Activated CD4-positive, alpha-beta T cell treated with anti-CD3 and anti-CD28 coated beads for 36 hours (primary cell): ENCODE measurements at regions not wholly inside any gene's neighbourhood (a gene's known extent, or its start where the extent isn't known, plus 50 kb on each side); places are given as distances from the start of the nearest gene placed in this dataset.

ENCODE experiments used
- ATAC-seq: fragments of 200-7000 bp; cut with Tn5 transposase; one replicate; pipeline ENCODE4 v1.10.0; 2021; ENCODE audit warnings: mild to moderate bottlenecking, moderate library complexity
- CTCF ChIA-PET: fragments of 350-600 bp; sonication (Branson Sonifier 250); formaldehyde crosslinking; loops from one replicate; lab custom pipeline; 2021; ENCODE audit warnings: antibody characterized with exemption; lab: Charles Lee
- POLR2A ChIA-PET: fragments of 350-600 bp; sonication (Branson Sonifier 250); formaldehyde crosslinking; loops from one replicate; lab custom pipeline; 2021; ENCODE audit warnings: antibody characterized with exemption, inconsistent platforms; lab: Charles Lee
- DNase-seq: peaks from one replicate; pipeline ENCODE4 v3.0.0-alpha.2; 2020
- H3K27ac Mint-ChIP-seq: one replicate; pipeline ENCODE4 v1.8.0; 2021; ENCODE audit warnings: mixed read lengths
- H3K27me3 Mint-ChIP-seq: one replicate; pipeline ENCODE4 v1.8.0; 2021; ENCODE audit warnings: mixed read lengths
- H3K36me3 Mint-ChIP-seq: one replicate; pipeline ENCODE4 v1.8.0; 2021; ENCODE audit warnings: low read depth, mixed read lengths
- H3K4me1 Mint-ChIP-seq: one replicate; pipeline ENCODE4 v1.8.0; 2021; ENCODE audit warnings: mixed read lengths
- H3K4me3 Mint-ChIP-seq: one replicate; pipeline ENCODE4 v1.8.0; 2021; ENCODE audit warnings: mild to moderate bottlenecking, moderate library complexity, mixed read lengths
- H3K9me3 Mint-ChIP-seq: one replicate; pipeline ENCODE4 v1.8.0; 2021; ENCODE audit warnings: low read depth, mixed read lengths
- intact Hi-C, 2 experiments: fragments of 100-400 bp; cut with DNase I in 1 of 2; cut with micrococcal nuclease in 1 of 2; formaldehyde crosslinking; loops; one replicate each; pipeline versions ENCODE4 v1.14.2 to v1.15.1; 2022 to 2024; cut with DNase I, micrococcal nuclease

DNA sequence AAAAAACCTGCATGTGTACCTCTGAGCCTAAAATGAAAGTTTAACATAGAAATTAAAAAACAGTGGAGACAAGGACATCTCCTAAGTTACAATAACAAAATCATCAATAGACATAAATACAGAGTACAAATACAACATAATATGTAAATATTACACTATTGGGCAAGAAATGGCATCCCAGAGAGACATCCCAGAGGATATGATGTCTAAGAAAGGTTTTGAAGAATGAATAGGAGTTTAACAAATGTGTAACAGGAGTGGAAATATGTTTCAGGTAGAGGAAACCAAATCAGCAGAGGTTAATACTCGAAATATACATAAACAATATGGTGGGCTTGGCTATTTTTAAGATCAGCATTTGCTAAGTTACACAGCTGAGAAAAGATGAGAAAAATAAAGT, 447.7 kb upstream of the MAF start:
- no peaks in the 10 kb centered on the region for H3K36me3 Mint-ChIP-seq
- H3K27me3 Mint-ChIP-seq = peaks cover 12% of the 10 kb centered on the region
- intact Hi-C loops = no loop called here
- no peak overlapping the region for H3K4me3 Mint-ChIP-seq
- ATAC-seq (no peak), DNase-seq (no peak)
- ChIA-PET POLR2A (no interaction called here), CTCF (no interaction called here)
- no peaks in the 10 kb centered on the region for H3K9me3 Mint-ChIP-seq
- H3K4me1 Mint-ChIP-seq = no peaks in the 10 kb centered on the region
- no peak overlapping the region for H3K27ac Mint-ChIP-seq

DNA sequence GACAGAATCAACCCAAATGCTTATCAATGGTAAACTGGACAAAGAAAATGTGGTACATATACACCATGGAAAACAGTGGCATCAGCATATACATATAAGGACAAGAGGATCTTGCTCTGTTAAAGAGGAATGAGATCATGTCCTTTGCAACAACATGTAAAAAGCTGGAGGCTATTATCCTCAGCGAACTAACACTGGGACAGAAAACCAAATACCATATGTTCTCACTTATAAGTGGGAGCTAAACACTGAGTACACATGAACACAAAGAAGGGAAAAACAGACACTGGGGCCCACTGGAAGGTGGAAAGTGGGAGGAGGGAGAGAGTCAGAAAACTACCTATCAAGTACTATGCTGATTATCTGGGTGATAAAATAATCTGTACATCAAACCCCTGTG, 447.3 kb upstream of the MAF start:
- Mint-ChIP-seq H3K27me3 (peaks cover 14% of the 10 kb centered on the region), H3K36me3 (no peaks in the 10 kb centered on the region)
- POLR2A ChIA-PET = no interaction called here

DNA sequence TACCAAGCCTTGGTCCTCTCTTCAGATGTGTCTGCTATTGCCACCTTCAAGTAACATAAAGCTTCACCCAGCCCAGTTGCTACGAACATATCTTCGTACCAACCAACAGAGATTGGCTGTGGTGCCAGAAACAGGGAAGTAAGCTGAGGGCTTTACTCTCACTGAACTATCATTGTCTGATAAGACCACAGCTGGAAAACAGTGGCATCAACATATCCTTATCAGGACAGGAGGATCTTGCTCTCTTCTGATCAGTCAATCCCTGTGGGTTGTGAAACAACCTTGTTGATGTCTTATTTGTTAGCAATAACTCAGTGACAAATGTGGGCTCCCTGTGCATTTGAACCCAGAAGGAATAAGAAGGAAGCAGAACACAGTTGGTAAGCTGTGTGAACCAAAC, 446.3 kb upstream of the MAF start:
- H3K4me3 Mint-ChIP-seq = no peak overlapping the region
- ATAC-seq = no peak
- peaks cover 18% of the 10 kb centered on the region for H3K27me3 Mint-ChIP-seq
- no peak for DNase-seq
- H3K27ac Mint-ChIP-seq = no peak overlapping the region
- no peaks in the 10 kb centered on the region for H3K9me3 Mint-ChIP-seq
- no peaks in the 10 kb centered on the region for H3K36me3 Mint-ChIP-seq
- ChIA-PET CTCF (no interaction called here), POLR2A (no interaction called here)
- no peaks in the 10 kb centered on the region for H3K4me1 Mint-ChIP-seq
- intact Hi-C loops = no loop called here

More for the DNA sequence above, 447.3 kb upstream of the MAF start:
- no peak overlapping the region for H3K4me3 Mint-ChIP-seq
- no peaks in the 10 kb centered on the region for H3K4me1 Mint-ChIP-seq
- no peak overlapping the region for H3K27ac Mint-ChIP-seq
- CTCF ChIA-PET = no interaction called here
- H3K9me3 Mint-ChIP-seq = no peaks in the 10 kb centered on the region
- DNase-seq (no peak), ATAC-seq (no peak)
- intact Hi-C loops = no loop called here

DNA sequence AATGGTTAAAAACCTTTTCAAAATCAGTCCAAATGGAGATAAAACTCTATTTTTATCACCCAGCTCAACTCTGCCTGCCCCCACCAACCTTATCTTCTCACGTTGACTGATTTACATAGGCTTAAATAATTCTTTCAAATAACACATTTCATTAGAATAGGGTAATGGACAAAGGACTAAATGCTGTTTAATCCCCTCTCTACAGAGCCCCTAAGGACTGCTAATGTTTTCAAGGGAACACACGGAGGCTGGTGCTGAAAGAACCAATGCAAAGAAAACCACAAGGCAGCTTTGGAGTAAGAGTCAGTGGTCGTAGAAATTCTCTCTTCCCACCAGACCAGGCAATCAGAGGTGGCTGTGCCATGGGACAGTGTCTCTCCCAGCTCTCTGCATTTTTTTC, 445.7 kb upstream of the MAF start:
- intact Hi-C loops = no loop called here
- Mint-ChIP-seq H3K9me3 (no peaks in the 10 kb centered on the region), H3K4me3 (no peak overlapping the region), H3K36me3 (no peaks in the 10 kb centered on the region), H3K27me3 (peaks cover 21% of the 10 kb centered on the region), H3K4me1 (no peaks in the 10 kb centered on the region), H3K27ac (no peak overlapping the region)
- ChIA-PET CTCF (no interaction called here), POLR2A (no interaction called here)
- DNase-seq = no peak
- no peak for ATAC-seq

DNA sequence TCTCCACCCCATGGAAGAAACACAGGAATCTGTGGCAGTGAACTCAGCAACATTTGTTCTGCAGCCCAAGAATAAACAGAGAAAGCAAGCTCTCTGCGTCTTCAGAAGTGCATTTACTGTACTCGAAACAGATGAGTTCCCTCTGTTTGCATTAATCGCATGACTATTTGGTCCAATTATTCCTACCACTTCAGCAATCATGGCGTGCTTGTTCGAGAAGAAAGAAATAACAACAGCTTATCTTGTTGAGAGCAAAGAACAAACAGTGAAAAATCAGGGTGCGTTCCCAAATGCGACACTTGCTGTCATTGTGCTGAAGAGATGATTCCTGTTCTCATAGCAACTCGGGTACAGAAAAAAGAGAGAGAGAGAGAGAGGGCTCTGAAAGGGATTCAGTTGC, 445.3 kb upstream of the MAF start:
- ChIA-PET POLR2A (no interaction called here), CTCF (no interaction called here)
- Mint-ChIP-seq H3K36me3 (no peaks in the 10 kb centered on the region), H3K27me3 (peaks cover 21% of the 10 kb centered on the region), H3K4me3 (no peak overlapping the region), H3K4me1 (no peaks in the 10 kb centered on the region), H3K27ac (no peak overlapping the region), H3K9me3 (no peaks in the 10 kb centered on the region)
- DNase-seq (no peak), ATAC-seq (no peak)
- intact Hi-C loops = no loop called here

DNA sequence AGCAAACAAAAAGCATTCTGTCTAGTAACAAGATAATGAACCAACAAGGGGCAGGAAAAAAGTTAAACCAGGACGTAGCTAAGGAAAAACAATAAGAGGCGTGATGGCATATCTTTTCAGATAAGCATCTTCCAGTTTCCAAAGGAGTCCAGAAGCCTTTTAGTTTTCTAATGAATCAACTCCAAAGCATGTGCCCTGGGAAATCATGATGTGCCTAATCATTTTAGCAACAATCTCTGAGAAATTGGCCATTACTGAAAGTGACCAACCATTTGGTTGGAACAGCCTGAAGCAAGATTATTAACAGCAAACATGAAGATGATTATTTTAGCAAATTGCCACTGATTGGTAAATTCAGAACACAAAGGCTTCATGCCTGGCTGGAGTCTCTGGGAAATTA, 440.9 kb upstream of the MAF start:
- ATAC-seq (no peak), DNase-seq (no peak)
- H3K4me1 Mint-ChIP-seq = no peaks in the 10 kb centered on the region
- H3K27me3 Mint-ChIP-seq = peaks cover 17% of the 10 kb centered on the region
- intact Hi-C loops = no loop called here
- H3K4me3 Mint-ChIP-seq = no peak overlapping the region
- no peaks in the 10 kb centered on the region for H3K36me3 Mint-ChIP-seq
- H3K9me3 Mint-ChIP-seq = no peaks in the 10 kb centered on the region
- ChIA-PET CTCF (no interaction called here), POLR2A (no interaction called here)
- H3K27ac Mint-ChIP-seq = no peak overlapping the region

DNA sequence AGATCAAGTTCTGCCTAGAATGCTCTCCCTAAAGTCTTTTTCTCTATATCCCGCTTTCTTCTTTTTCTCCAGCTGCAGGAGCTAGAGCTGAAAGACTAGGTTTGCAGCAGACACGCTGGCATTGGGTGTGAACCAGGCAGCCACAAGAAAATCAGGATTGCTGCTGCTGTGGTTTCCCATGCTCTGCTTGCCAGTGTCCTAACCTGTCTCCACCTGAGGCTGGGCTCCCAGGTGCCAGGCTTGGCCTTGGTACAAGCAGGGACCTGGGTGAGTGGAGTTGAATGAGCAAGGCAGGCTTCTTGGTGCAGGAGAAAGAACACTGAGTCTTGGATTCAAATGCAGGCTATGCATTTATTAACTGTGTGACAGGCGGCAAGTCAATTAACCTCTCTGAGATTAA, 440.3 kb upstream of the MAF start:
- H3K36me3 Mint-ChIP-seq = no peaks in the 10 kb centered on the region
- H3K4me1 Mint-ChIP-seq = no peaks in the 10 kb centered on the region
- intact Hi-C loops = no loop called here
- H3K9me3 Mint-ChIP-seq = no peaks in the 10 kb centered on the region
- ChIA-PET CTCF (no interaction called here), POLR2A (no interaction called here)
- H3K27ac Mint-ChIP-seq = no peak overlapping the region
- peaks cover 15% of the 10 kb centered on the region for H3K27me3 Mint-ChIP-seq
- H3K4me3 Mint-ChIP-seq = no peak overlapping the region
- no peak for DNase-seq
- no peak for ATAC-seq

DNA sequence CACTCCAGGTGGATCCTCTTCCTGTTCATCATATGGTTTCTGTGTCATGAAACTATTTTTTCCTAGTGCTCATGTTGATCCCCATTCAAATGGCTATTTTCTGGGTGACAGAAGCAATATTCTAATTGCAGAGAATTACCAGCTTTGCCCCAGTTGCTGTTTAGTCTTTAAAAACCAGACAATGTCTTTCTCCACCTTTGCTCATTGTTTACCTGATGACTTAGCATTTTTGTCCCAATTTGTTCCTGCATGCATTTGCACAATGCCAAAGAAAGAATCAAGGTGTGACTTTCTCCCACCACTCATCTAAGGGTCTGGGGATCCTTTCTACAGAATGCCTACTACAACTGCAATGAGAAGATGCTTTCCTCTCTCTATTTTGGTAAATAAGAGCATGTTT, 439.9 kb upstream of the MAF start:
- Mint-ChIP-seq H3K4me1 (no peaks in the 10 kb centered on the region), H3K36me3 (no peaks in the 10 kb centered on the region), H3K27me3 (peaks cover 14% of the 10 kb centered on the region), H3K4me3 (no peak overlapping the region), H3K9me3 (no peaks in the 10 kb centered on the region), H3K27ac (no peak overlapping the region)
- DNase-seq = no peak
- ChIA-PET POLR2A (no interaction called here), CTCF (no interaction called here)
- intact Hi-C loops = no loop called here
- ATAC-seq = no peak

DNA sequence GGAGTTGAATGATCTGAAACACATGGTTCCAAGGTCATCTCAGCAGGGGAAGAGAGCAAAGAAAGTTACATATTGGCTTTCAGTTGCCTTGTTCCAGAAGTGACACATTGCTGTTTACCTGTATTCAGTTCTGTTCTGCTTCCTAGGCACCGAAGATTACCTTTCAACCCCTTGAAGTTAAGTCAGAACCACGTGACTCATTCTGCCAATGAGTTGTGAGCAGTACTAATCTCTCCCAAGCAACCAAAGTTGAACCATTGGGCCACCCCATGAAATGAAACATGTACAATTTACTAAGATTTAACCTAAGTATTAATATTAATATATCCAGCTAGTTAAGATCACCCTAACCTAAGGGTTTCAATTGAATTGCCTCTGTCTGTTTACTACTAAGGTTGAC, 439.2 kb upstream of the MAF start:
- ATAC-seq (no peak), DNase-seq (no peak)
- Mint-ChIP-seq H3K9me3 (no peaks in the 10 kb centered on the region), H3K4me3 (no peak overlapping the region), H3K27ac (no peak overlapping the region), H3K4me1 (no peaks in the 10 kb centered on the region), H3K36me3 (no peaks in the 10 kb centered on the region), H3K27me3 (peaks cover 14% of the 10 kb centered on the region)
- ChIA-PET POLR2A (no interaction called here), CTCF (no interaction called here)
- intact Hi-C loops = no loop called here

DNA sequence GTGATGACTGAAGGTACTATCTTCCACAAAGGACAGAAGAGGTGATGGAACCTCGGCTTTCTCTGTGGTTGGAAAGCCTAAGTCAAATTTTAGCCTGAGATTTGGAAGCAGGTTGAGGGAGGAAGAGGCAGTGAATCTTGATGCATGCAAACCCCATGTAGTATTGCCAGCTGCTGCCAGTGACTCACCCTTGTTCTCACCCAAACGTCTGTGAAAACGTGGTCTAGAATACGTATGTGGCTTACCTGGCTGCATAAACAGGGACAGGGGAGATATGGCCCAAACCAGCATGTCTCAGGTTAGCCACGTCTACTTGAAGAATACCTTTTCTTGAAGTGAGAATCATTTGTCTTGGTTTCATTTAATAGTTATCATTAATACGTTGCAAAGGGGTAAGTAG, 438.0 kb upstream of the MAF start:
- ChIA-PET POLR2A (no interaction called here), CTCF (no interaction called here)
- no peaks in the 10 kb centered on the region for H3K9me3 Mint-ChIP-seq
- no peak overlapping the region for H3K27ac Mint-ChIP-seq
- ATAC-seq (no peak), DNase-seq (no peak)
- peaks cover 9% of the 10 kb centered on the region for H3K27me3 Mint-ChIP-seq
- no peaks in the 10 kb centered on the region for H3K4me1 Mint-ChIP-seq
- intact Hi-C loops = no loop called here
- H3K36me3 Mint-ChIP-seq = no peaks in the 10 kb centered on the region
- no peak overlapping the region for H3K4me3 Mint-ChIP-seq

DNA sequence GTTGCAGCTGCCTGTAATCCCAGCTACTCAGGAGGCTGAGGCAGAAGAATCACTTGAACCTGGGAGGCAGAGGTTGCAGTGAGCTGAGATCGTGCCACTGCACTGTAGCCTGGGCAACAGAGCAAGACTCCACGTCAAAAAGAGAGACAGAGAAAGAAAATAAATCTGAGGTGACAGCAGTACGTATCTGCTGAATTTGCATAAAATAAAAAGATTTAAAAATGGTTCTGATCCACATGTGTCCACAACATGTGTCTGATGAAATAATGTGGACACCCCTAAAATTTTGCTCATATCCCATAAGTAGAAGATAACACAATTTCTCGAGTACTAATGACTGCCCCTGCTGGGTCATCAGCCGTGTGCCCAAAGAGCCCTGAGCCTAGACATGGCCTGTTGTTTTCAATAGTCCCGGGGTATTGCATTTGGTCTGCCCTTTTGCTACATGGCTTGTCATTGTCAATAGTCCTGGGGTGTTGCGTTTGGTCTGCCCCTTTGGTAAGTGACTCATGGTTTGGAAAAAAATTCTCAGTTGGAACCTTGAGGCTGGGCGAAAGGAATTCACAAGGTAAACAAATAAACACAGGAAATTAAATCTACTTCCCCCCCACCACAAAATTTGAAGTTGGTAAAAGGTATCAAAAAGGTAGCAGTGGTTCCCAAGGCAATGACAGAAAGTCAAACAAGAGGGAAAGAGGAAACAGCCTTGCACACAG, 434.6 kb upstream of the MAF start:
- no peaks in the 10 kb centered on the region for H3K36me3 Mint-ChIP-seq
- CTCF ChIA-PET = no interaction called here
- H3K4me1 Mint-ChIP-seq = no peaks in the 10 kb centered on the region
- peaks cover 4% of the 10 kb centered on the region for H3K9me3 Mint-ChIP-seq
- H3K27me3 Mint-ChIP-seq = peaks cover 2% of the 10 kb centered on the region
- DNase-seq (no peak), ATAC-seq (no peak)
- intact Hi-C loops = no loop called here
- no peak overlapping the region for H3K27ac Mint-ChIP-seq
- POLR2A ChIA-PET = no interaction called here
- H3K4me3 Mint-ChIP-seq = no peak overlapping the region

DNA sequence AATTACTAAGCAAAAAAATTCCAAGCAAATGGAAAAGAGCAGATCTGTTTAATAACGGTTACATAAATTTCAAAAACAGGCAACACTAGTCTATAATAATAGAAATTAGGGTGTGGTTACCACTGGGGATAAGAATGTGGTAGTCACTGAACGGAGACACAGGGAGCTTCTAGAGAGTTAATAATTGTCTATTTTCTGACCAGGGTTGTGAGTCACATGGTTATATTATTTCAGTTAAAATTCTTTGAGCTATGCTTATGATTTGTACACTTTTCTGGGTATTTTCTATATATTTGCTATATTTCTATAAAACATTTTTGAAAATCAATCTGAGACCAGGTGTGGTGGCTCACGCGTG, 433.9 kb upstream of the MAF start:
- H3K4me1 Mint-ChIP-seq = no peaks in the 10 kb centered on the region
- no peak overlapping the region for H3K4me3 Mint-ChIP-seq
- H3K27me3 Mint-ChIP-seq = peaks cover 2% of the 10 kb centered on the region
- CTCF ChIA-PET = no interaction called here
- no peak for ATAC-seq
- no peak overlapping the region for H3K27ac Mint-ChIP-seq
- intact Hi-C loops = no loop called here
- peaks cover 4% of the 10 kb centered on the region for H3K9me3 Mint-ChIP-seq
- POLR2A ChIA-PET = no interaction called here
- DNase-seq = no peak
- H3K36me3 Mint-ChIP-seq = no peaks in the 10 kb centered on the region
